ENCODE measurements at regions not wholly inside any gene's neighbourhood (a gene's known extent, or its start where the extent isn't known, plus 50 kb on each side); places are given as distances from the start of the nearest gene placed in this dataset.

DNA sequence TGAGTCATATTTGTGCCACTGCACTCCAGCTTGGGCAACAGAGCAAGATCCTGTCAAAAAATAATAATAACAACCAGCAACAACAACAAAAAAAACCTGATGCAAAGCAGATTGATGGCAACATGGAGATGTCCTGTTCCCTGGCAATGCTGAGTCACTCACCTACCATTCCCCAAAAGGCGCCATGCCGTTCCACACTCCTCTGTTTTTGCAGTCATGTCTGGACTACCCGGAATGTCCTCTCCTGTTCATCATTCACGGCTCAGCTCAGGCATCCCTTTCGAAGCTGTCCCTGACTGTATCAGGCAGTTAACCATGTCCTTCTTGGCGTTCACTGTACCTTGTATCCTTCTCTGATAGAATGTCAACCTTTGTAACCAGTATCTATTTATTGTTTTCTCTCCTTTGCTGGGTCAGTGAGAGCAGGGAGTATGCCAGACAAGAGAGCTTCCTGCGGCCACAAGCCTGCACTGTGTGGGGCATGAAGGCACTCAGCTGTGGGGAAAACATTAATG, 147.7 kb downstream of the ABCC12 start:
- TF ChIP-seq, protein P1, sequence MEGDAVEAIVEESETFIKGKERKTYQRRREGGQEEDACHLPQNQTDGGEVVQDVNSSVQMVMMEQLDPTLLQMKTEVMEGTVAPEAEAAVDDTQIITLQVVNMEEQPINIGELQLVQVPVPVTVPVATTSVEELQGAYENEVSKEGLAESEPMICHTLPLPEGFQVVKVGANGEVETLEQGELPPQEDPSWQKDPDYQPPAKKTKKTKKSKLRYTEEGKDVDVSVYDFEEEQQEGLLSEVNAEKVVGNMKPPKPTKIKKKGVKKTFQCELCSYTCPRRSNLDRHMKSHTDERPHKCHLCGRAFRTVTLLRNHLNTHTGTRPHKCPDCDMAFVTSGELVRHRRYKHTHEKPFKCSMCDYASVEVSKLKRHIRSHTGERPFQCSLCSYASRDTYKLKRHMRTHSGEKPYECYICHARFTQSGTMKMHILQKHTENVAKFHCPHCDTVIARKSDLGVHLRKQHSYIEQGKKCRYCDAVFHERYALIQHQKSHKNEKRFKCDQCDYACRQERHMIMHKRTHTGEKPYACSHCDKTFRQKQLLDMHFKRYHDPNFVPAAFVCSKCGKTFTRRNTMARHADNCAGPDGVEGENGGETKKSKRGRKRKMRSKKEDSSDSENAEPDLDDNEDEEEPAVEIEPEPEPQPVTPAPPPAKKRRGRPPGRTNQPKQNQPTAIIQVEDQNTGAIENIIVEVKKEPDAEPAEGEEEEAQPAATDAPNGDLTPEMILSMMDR (IDR thresholded peaks at IDR 0.05; ENCODE audit: extremely low read depth, low read depth, low read length): no peak
- Histone ChIP-seq H3K27ac (ENCODE audit: low read depth, low read length) (no peak overlapping the region), H3K9me3 (ENCODE audit: low read depth, low read length) (no peaks in the 10 kb centered on the region), H2AFZ (ENCODE audit: low read length) (no peak overlapping the region), H3K4me2 (ENCODE audit: insufficient read depth, low read length) (no peak overlapping the region), H3K4me3 (ENCODE audit: insufficient read depth, low read length) (no peak overlapping the region), H3K79me2 (ENCODE audit: insufficient read depth, low read length) (no peaks in the 10 kb centered on the region), H3K4me1 (ENCODE audit: insufficient read depth, low read length) (no peaks in the 10 kb centered on the region), H3K27me3 (ENCODE audit: insufficient read depth, low read length) (no peaks in the 10 kb centered on the region), H3K36me3 (ENCODE audit: insufficient read depth, low read length) (no peaks in the 10 kb centered on the region), H4K20me1 (ENCODE audit: insufficient read depth, low read length) (no peaks in the 10 kb centered on the region)
- no peak for DNase-seq (ENCODE audit: insufficient read length, low spot score, missing footprints)

DNA sequence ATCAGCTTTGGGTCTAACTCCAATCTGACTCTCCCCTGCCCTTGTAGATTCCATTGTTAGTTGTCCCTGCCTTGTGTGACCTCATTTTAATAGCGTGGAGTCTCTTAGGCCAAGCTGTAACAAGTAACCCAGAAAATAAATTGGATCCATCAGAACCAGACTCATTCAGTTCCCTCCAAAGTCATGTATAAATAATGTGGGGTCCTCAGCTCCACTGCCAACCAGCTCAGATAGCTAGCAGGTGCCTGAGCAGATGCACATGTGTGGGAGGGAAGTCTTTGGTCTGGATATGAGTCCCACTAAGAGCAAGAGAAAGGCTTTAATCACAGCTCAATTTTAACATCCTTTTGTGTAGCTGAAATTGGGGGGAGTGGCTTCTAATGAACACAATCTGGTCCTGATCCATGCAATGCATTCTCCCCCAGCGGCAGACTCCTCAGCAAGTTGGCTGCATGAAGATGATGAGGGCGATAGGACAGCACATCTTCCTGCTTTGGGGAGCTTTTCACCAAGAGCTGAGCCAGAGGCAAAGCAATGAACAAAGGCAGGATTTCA, 151.6 kb downstream of the ABCC12 start:
- Histone ChIP-seq H3K36me3 (ENCODE audit: insufficient read depth, low read length) (no peaks in the 10 kb centered on the region), H2AFZ (ENCODE audit: low read length) (no peak overlapping the region), H3K27ac (ENCODE audit: low read depth, low read length) (no peak overlapping the region), H3K4me2 (ENCODE audit: insufficient read depth, low read length) (no peak overlapping the region), H3K4me1 (ENCODE audit: insufficient read depth, low read length) (no peaks in the 10 kb centered on the region), H3K9me3 (ENCODE audit: low read depth, low read length) (no peaks in the 10 kb centered on the region), H4K20me1 (ENCODE audit: insufficient read depth, low read length) (no peaks in the 10 kb centered on the region), H3K79me2 (ENCODE audit: insufficient read depth, low read length) (no peaks in the 10 kb centered on the region), H3K27me3 (ENCODE audit: insufficient read depth, low read length) (no peaks in the 10 kb centered on the region), H3K4me3 (ENCODE audit: insufficient read depth, low read length) (no peak overlapping the region)
- TF ChIP-seq, protein P1 (IDR thresholded peaks at IDR 0.05; ENCODE audit: extremely low read depth, low read depth, low read length): no peak
- DNase-seq (ENCODE audit: insufficient read length, low spot score, missing footprints): no peak

DNA sequence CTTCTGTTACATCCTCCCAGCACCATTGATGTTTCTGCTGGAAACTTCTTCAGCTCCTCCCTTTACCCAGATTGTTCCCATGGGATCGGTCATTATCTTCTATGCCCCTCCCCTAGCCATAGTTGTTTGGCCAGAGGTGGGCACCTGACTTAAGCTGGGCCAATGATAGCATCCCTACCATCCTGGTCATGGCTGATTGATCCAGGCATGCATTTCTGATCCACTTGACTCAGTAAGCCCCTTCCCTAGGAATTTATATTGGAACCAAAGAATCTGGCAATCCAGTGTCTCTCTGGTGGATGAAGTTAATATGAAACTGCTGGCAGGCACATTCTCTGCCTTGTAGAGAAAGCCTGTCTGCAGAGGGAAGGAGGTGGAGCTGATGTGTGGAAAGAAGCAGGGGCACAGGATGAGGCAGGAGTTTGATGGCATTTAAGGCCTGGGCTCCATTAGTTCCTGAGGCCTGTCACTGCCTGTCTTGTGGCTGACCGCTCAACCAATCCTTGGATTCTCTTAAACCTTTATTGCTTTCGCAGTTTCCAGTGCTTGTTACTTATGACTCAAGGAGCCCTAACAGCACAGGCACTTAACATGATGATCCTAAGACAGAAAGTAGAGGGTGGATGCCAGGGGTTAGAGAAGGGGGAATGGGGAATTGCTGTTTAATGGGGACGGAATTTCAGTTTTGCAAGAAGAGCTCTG, 152.4 kb downstream of the ABCC12 start:
- TF ChIP-seq, protein P1 (IDR thresholded peaks at IDR 0.05; ENCODE audit: extremely low read depth, low read depth, low read length): no peak
- H3K9me3 ChIP-seq (ENCODE audit: low read depth, low read length): no peaks in the 10 kb centered on the region

DNA sequence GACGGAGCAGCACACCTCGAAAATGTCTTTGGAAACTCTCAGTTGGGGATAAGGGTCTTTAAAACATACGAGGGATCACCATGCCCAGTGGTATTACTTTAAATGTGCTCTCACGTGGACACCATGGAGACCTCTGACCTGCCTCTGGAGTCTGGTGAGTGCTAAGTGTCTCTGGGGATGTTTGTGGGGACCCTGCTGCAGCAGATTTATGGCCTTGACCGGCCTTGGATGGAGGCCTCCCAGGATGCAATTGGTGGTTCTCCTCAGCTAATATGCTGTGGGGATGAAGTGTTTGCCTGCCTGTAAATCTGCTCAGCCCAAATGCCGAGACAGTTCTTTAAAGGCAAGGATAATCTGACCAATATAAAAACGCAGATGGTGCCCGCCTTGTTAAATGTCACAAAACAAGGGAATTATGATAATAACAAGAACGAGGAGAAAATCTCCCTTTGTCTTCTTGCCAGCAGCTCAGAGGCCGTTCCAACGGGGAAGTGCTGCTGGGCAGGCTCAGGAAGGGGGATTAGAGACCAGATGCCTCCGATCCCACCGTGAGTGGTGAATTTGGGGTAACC, 154.4 kb downstream of the ABCC12 start:
- Histone ChIP-seq H3K36me3 (ENCODE audit: insufficient read depth, low read length) (no peaks in the 10 kb centered on the region), H3K4me3 (ENCODE audit: insufficient read depth, low read length) (no peak overlapping the region), H2AFZ (ENCODE audit: low read length) (peak overlapping the region; percentile 22), H4K20me1 (ENCODE audit: insufficient read depth, low read length) (no peaks in the 10 kb centered on the region), H3K4me1 (ENCODE audit: insufficient read depth, low read length) (no peaks in the 10 kb centered on the region), H3K9me3 (ENCODE audit: low read depth, low read length) (no peaks in the 10 kb centered on the region), H3K79me2 (ENCODE audit: insufficient read depth, low read length) (no peaks in the 10 kb centered on the region), H3K27me3 (ENCODE audit: insufficient read depth, low read length) (no peaks in the 10 kb centered on the region), H3K4me2 (ENCODE audit: insufficient read depth, low read length) (no peak overlapping the region), H3K27ac (ENCODE audit: low read depth, low read length) (no peak overlapping the region)
- TF ChIP-seq, protein P1 (IDR thresholded peaks at IDR 0.05; ENCODE audit: extremely low read depth, low read depth, low read length): no peak
- no peak for DNase-seq (ENCODE audit: insufficient read length, low spot score, missing footprints)

More for the DNA sequence above, 152.4 kb downstream of the ABCC12 start:
- H4K20me1 ChIP-seq (ENCODE audit: insufficient read depth, low read length): no peaks in the 10 kb centered on the region
- H3K4me1 ChIP-seq (ENCODE audit: insufficient read depth, low read length): no peaks in the 10 kb centered on the region
- H3K79me2 ChIP-seq (ENCODE audit: insufficient read depth, low read length): no peaks in the 10 kb centered on the region
- DNase-seq (ENCODE audit: insufficient read length, low spot score, missing footprints): no peak
- no peaks in the 10 kb centered on the region for H3K27me3 ChIP-seq (ENCODE audit: insufficient read depth, low read length)
- H3K36me3 ChIP-seq (ENCODE audit: insufficient read depth, low read length): no peaks in the 10 kb centered on the region
- H3K27ac ChIP-seq (ENCODE audit: low read depth, low read length): no peak overlapping the region
- no peak overlapping the region for H2AFZ ChIP-seq (ENCODE audit: low read length)
- H3K4me3 ChIP-seq (ENCODE audit: insufficient read depth, low read length): no peak overlapping the region
- H3K4me2 ChIP-seq (ENCODE audit: insufficient read depth, low read length): no peak overlapping the region
